Spleen (tissue), 7 donors: ENCODE measurements at regions not wholly inside any gene's neighbourhood (a gene's known extent, or its start where the extent isn't known, plus 50 kb on each side); places are given as distances from the start of the nearest gene placed in this dataset.

Experiments
- POLR2A ChIP-seq, 3 donors: fragments of 450-650 bp; IDR thresholded peaks; one replicate each; pipeline ENCODE4 v1.5.1; 2017; ENCODE audit warnings: antibody characterized with exemption in 3 of 3, mild to moderate bottlenecking in 1 of 3
- POLR2AphosphoS5 ChIP-seq, 3 donors: sonication (generic); formaldehyde crosslinking; IDR thresholded peaks; one replicate each; pipeline ENCODE4 v1.5.1; 2017; ENCODE audit warnings: antibody characterized with exemption in 3 of 3
- TF ChIP-seq, protein P1 (sequence below), 11 experiments: fragments of 200-600 bp in 7 of 11; fragments of 450-650 bp in 4 of 11; sonication (generic) in 4 of 11; IDR thresholded peaks in 8 of 11; conservative IDR thresholded peaks in 3 of 11; 1 replicate in 7 of 11; 2 replicates in 4 of 11; pipeline versions ENCODE4 v1.4.0 to v1.8.0; 2016 to 2021; ENCODE audit warnings: antibody characterized with exemption in 11 of 11, inconsistent platforms in 4 of 11, mild to moderate bottlenecking in 1 of 11
- donor health status: DM: no; HTN: no; CAD: no; lungs with moderate emphysema.
- donor health status: DM: no; HTN: no; CAD: no.
- donor health status: DM: no; HTN: no; CAD: no.

DNA sequence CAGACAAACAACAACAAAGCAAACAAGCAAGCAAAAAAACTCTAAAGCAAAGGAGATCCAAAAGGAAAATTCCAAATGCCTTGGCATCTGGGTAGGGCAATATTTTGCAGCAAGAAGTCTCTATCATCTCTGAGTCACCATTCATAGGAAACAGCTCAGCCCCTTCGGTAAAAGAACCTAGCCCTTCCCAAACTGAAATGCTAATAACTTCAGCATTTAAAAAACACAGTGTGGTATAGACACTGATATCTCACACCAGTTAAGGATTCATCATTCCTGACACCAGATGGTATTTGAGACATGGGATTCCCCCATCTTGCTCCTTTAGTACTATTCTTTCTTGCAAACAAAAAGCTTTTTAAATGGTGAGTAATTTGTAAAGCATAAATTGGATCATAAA lies 491.8 kb downstream of the TXNL1 start:
- TF ChIP-seq POLR2A (IDR thresholded peaks at IDR 0.05), result no peak
- TF ChIP-seq, protein P1, sequence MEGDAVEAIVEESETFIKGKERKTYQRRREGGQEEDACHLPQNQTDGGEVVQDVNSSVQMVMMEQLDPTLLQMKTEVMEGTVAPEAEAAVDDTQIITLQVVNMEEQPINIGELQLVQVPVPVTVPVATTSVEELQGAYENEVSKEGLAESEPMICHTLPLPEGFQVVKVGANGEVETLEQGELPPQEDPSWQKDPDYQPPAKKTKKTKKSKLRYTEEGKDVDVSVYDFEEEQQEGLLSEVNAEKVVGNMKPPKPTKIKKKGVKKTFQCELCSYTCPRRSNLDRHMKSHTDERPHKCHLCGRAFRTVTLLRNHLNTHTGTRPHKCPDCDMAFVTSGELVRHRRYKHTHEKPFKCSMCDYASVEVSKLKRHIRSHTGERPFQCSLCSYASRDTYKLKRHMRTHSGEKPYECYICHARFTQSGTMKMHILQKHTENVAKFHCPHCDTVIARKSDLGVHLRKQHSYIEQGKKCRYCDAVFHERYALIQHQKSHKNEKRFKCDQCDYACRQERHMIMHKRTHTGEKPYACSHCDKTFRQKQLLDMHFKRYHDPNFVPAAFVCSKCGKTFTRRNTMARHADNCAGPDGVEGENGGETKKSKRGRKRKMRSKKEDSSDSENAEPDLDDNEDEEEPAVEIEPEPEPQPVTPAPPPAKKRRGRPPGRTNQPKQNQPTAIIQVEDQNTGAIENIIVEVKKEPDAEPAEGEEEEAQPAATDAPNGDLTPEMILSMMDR (IDR thresholded peaks at IDR 0.05 in 8 of 11, conservative IDR thresholded peaks at IDR 0.05 in 3 of 11), result no peak
- TF ChIP-seq POLR2AphosphoS5 (IDR thresholded peaks at IDR 0.05), result no peak
